WTC11 (cell line): ENCODE measurements at regions not wholly inside any gene's neighbourhood (a gene's known extent, or its start where the extent isn't known, plus 50 kb on each side); places are given as distances from the start of the nearest gene placed in this dataset.

Experiments
- ATAC-seq: fragments of 200-7000 bp; cut with Tn5 transposase; 2 replicates; pipeline ENCODE4 v1.10.0; 2021; ENCODE audit warnings: mild to moderate bottlenecking, moderate library complexity
- CTCF ChIA-PET: fragments of 300-600 bp; sonication (Branson Sonifier 250); formaldehyde crosslinking; loops from one replicate; lab custom pipeline; 2021; ENCODE audit warnings: antibody characterized with exemption; lab: Charles Lee
- POLR2A ChIA-PET: fragments of 350-600 bp; sonication (Branson Sonifier 250); formaldehyde crosslinking; loops from one replicate; lab custom pipeline; 2021; ENCODE audit warnings: antibody characterized with exemption; lab: Charles Lee
- DNase-seq: peaks from one replicate; pipeline ENCODE4 v3.0.0; 2021; ENCODE audit warnings: low spot score
- H3K27ac Mint-ChIP-seq: 2 replicates; pipeline ENCODE4 v1.8.0; 2021; ENCODE audit warnings: mixed read lengths
- H3K27me3 Mint-ChIP-seq: 2 replicates; pipeline ENCODE4 v1.8.0; 2021; ENCODE audit warnings: low read depth, mild to moderate bottlenecking, moderate library complexity, mixed read lengths
- H3K36me3 Mint-ChIP-seq: 2 replicates; pipeline ENCODE4 v1.8.0; 2021; ENCODE audit warnings: mixed read lengths
- H3K4me1 Mint-ChIP-seq: 2 replicates; pipeline ENCODE4 v1.8.0; 2022; ENCODE audit warnings: mixed read lengths
- H3K4me3 Mint-ChIP-seq: 2 replicates; pipeline ENCODE4 v1.8.0; 2021; ENCODE audit warnings: mild to moderate bottlenecking, moderate library complexity, mixed read lengths
- H3K9me3 Mint-ChIP-seq: 2 replicates; pipeline ENCODE4 v1.8.0; 2021; ENCODE audit warnings: mixed read lengths
- AFF4 ChIP-seq: sonication (generic); formaldehyde crosslinking; IDR thresholded peaks from 2 replicates; pipeline ENCODE4 v1.8.1; 2023; ENCODE audit warnings: mild to moderate bottlenecking, missing genetic modification reagents, borderline replicate concordance
- ATF1 ChIP-seq: sonication (generic); formaldehyde crosslinking; IDR thresholded peaks from 2 replicates; pipeline ENCODE4 v1.8.1; 2023; ENCODE audit warnings: mild to moderate bottlenecking, moderate library complexity, missing genetic modification reagents
- FOXJ3 ChIP-seq: sonication (generic); formaldehyde crosslinking; IDR thresholded peaks from 2 replicates; pipeline ENCODE4 v1.9.0; 2021; ENCODE audit warnings: missing genetic modification reagents, mild to moderate bottlenecking, borderline replicate concordance
- FOXP1 ChIP-seq: sonication (generic); formaldehyde crosslinking; IDR thresholded peaks from 2 replicates; pipeline ENCODE4 v1.8.0; 2022; ENCODE audit warnings: missing genetic modification reagents, mild to moderate bottlenecking, moderate library complexity, borderline replicate concordance
- JAZF1 ChIP-seq: fragments of 250-450 bp; sonication (Bioruptor Pico); IDR thresholded peaks from 2 replicates; pipeline ENCODE4 v1.9.0; 2021; ENCODE audit warnings: moderate library complexity, mild to moderate bottlenecking, inconsistent platforms
- KAT7 ChIP-seq: sonication (generic); formaldehyde crosslinking; IDR thresholded peaks from 2 replicates; pipeline ENCODE4 v1.8.1; 2023; ENCODE audit warnings: missing genetic modification reagents, mild to moderate bottlenecking, borderline replicate concordance
- MXD4 ChIP-seq: fragments of 250-450 bp; sonication (Bioruptor Pico); IDR thresholded peaks from 2 replicates; pipeline ENCODE4 v1.8.0; 2021; ENCODE audit warnings: mild to moderate bottlenecking, moderate library complexity, borderline replicate concordance
- NFYB ChIP-seq: sonication (generic); formaldehyde crosslinking; conservative IDR thresholded peaks from 2 replicates; pipeline ENCODE4 v1.8.0; 2022; ENCODE audit warnings: low read depth, missing genetic modification reagents
- NR2C2 ChIP-seq: sonication (generic); formaldehyde crosslinking; IDR thresholded peaks from 2 replicates; pipeline ENCODE4 v1.8.0; 2022; ENCODE audit warnings: mild to moderate bottlenecking, missing genetic modification reagents
- OVOL2 ChIP-seq: fragments of 250-450 bp; sonication (Bioruptor Pico); IDR thresholded peaks from 2 replicates; pipeline ENCODE4 v1.9.0; 2021; ENCODE audit warnings: mild to moderate bottlenecking, borderline replicate concordance
- PRDM15 ChIP-seq: sonication (generic); formaldehyde crosslinking; IDR thresholded peaks from 2 replicates; pipeline ENCODE4 v1.8.0; 2022; ENCODE audit warnings: missing genetic modification reagents
- SMAD3 ChIP-seq: sonication (generic); formaldehyde crosslinking; IDR thresholded peaks from 2 replicates; pipeline ENCODE4 v1.8.0; 2022; ENCODE audit warnings: missing genetic modification reagents, mild to moderate bottlenecking, borderline replicate concordance
- SOX15 ChIP-seq: fragments of 250-450 bp; sonication (Bioruptor Pico); IDR thresholded peaks from 2 replicates; pipeline ENCODE4 v1.9.0; 2021; ENCODE audit warnings: mild to moderate bottlenecking
- TEAD4 ChIP-seq: sonication (generic); formaldehyde crosslinking; IDR thresholded peaks from 2 replicates; pipeline ENCODE4 v1.8.0; 2022; ENCODE audit warnings: mild to moderate bottlenecking, missing genetic modification reagents
- USF2 ChIP-seq: sonication (generic); formaldehyde crosslinking; IDR thresholded peaks from 2 replicates; pipeline ENCODE4 v1.8.1; 2023; ENCODE audit warnings: mild to moderate bottlenecking, missing genetic modification reagents, moderate library complexity
- ZBTB21 ChIP-seq: sonication (generic); formaldehyde crosslinking; IDR thresholded peaks from 2 replicates; pipeline ENCODE4 v1.8.1; 2023; ENCODE audit warnings: mild to moderate bottlenecking, missing genetic modification reagents, borderline replicate concordance
- ZMAT4 ChIP-seq: fragments of 250-450 bp; sonication (Bioruptor Pico); IDR thresholded peaks from 2 replicates; pipeline ENCODE4 v1.9.0; 2021; ENCODE audit warnings: mild to moderate bottlenecking
- ZNF121 ChIP-seq: sonication (generic); formaldehyde crosslinking; IDR thresholded peaks from 2 replicates; pipeline ENCODE4 v1.8.0; 2023; ENCODE audit warnings: missing genetic modification reagents
- ZNF416 ChIP-seq: fragments of 250-450 bp; sonication (Bioruptor Pico); IDR thresholded peaks from 2 replicates; pipeline ENCODE4 v1.9.0; 2021; ENCODE audit warnings: mild to moderate bottlenecking, inconsistent platforms
- TF ChIP-seq, protein P1 (sequence below): sonication (generic); formaldehyde crosslinking; IDR thresholded peaks from 2 replicates; pipeline ENCODE4 v1.8.1; 2023; ENCODE audit warnings: mild to moderate bottlenecking, missing genetic modification reagents, moderate library complexity
- TF ChIP-seq, protein P2 (sequence below): fragments of 250-450 bp; sonication (Bioruptor Pico); IDR thresholded peaks from 2 replicates; pipeline ENCODE4 v1.9.0; 2021; ENCODE audit warnings: moderate library complexity, mild to moderate bottlenecking, inconsistent platforms, borderline replicate concordance

DNA sequence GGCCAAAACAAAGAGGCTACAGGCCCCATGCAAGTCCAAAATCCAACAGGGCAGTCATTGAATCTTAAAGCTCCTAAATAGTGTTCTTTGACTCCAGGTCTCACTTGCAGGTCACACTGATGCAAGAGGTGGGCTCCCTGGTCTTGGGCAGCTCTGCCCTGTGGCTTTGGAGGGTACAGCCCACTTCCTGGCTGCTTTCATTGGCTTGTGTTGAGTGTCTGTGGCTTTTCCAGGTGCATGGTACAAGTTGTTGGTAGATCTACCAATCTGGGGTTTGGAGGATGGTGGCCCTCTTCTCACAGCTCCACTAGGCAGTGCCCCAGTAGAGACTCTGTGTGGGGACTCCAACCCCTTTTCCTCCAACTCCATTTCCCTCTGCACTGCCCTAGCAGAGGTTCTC, 115.8 kb upstream of the ALKAL2 start:
- ATAC-seq, result no peak
- DNase-seq, result no peak
- Mint-ChIP-seq H3K4me1 (peaks cover 5% of the 10 kb centered on the region), H3K4me3 (no peak overlapping the region), H3K9me3 (peaks cover 26% of the 10 kb centered on the region), H3K27ac (no peak overlapping the region), H3K36me3 (peaks cover 7% of the 10 kb centered on the region; the same call in 1 of the 2 replicates), H3K27me3 (peaks cover 6% of the 10 kb centered on the region)
- ChIA-PET CTCF (no interaction called here), POLR2A (no interaction called here)
- TF ChIP-seq KAT7 (CRISPR knock-in tag) (no peak), ZBTB21 (CRISPR knock-in tag) (no peak), ATF1 (no peak), NR2C2 (CRISPR knock-in tag) (no peak), USF2 (CRISPR knock-in tag) (no peak)
- TF ChIP-seq, protein P1, sequence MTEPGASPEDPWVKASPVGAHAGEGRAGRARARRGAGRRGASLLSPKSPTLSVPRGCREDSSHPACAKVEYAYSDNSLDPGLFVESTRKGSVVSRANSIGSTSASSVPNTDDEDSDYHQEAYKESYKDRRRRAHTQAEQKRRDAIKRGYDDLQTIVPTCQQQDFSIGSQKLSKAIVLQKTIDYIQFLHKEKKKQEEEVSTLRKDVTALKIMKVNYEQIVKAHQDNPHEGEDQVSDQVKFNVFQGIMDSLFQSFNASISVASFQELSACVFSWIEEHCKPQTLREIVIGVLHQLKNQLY, result no peak
- TF ChIP-seq, protein P2, sequence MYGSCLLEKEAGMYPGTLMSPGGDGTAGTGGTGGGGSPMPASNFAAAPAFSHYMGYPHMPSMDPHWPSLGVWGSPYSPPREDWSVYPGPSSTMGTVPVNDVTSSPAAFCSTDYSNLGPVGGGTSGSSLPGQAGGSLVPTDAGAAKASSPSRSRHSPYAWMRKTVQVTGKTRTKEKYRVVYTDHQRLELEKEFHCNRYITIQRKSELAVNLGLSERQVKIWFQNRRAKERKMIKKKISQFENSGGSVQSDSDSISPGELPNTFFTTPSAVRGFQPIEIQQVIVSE (CRISPR knock-in tag), result no peak

- H3K27ac Mint-ChIP-seq, result no peak overlapping the region
- ATAC-seq (no peak), DNase-seq (no peak)
- ChIA-PET CTCF (interaction anchor here (1.5 kb wide), 1 partner anchor 70 kb away, joined by 3 read pairs; no protein-coding TSS in a partner anchor), POLR2A (no interaction called here)
- H3K9me3 Mint-ChIP-seq, result peaks cover 26% of the 10 kb centered on the region
- no peak overlapping the region for H3K4me3 Mint-ChIP-seq
- TF ChIP-seq FOXJ3 (no peak), OVOL2 (CRISPR knock-in tag) (no peak)
- TF ChIP-seq, all 79 proteins: peak for 0
- Mint-ChIP-seq H3K27me3 (peaks cover 6% of the 10 kb centered on the region), H3K4me1 (peaks cover 5% of the 10 kb centered on the region), H3K36me3 (peaks cover 7% of the 10 kb centered on the region; the same call in 1 of the 2 replicates)
Measured at GRCh38 chr2:402721-403120, 114.8 kb upstream of the ALKAL2 start.

DNA sequence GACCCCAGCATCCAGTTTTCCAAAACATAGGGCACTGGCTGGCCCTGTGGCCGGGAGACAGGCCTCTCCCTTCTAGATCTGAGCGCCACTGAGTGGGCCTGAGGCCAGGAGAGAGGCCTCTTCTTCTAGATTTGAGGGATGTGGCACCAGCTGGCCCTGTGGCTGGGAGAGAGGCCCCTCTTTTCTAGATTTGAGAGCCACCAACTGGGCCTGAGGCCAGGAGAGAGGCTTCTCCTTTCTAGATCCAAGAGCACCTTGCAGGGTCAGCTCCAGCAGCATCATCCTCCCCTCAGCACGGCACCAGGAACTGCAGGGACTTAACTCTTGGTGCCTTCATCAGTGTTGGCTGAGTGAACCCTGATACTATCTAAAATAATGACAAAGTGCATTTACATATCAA, 114.3 kb upstream of the ALKAL2 start:
- Mint-ChIP-seq H3K4me3 (no peak overlapping the region), H3K27me3 (peaks cover 6% of the 10 kb centered on the region), H3K36me3 (peaks cover 7% of the 10 kb centered on the region; the same call in 1 of the 2 replicates), H3K27ac (no peak overlapping the region), H3K9me3 (peaks cover 26% of the 10 kb centered on the region), H3K4me1 (peaks cover 5% of the 10 kb centered on the region)
- POLR2A ChIA-PET, result no interaction called here
- ATAC-seq, result no peak
- CTCF ChIA-PET, result interaction anchor here (1.5 kb wide), 1 partner anchor 70 kb away, joined by 3 read pairs; no protein-coding TSS in a partner anchor
- DNase-seq, result no peak
- no peak for TF ChIP-seq NFYB (CRISPR knock-in tag)
- TF ChIP-seq FOXP1 (CRISPR knock-in tag), result no peak
- TF ChIP-seq, protein P1, result no peak
- no peak for TF ChIP-seq SMAD3 (CRISPR knock-in tag)
- TF ChIP-seq TEAD4, result no peak
- no peak for TF ChIP-seq OVOL2 (CRISPR knock-in tag)
- TF ChIP-seq SOX15, result no peak
- TF ChIP-seq ZNF121, result no peak
- no peak for TF ChIP-seq MXD4
- no peak for TF ChIP-seq ZNF416 (CRISPR knock-in tag)
- TF ChIP-seq ZMAT4, result no peak
- TF ChIP-seq PRDM15 (CRISPR knock-in tag), result no peak
- TF ChIP-seq AFF4 (CRISPR knock-in tag), result no peak
- no peak for TF ChIP-seq JAZF1
